NCI-H748 (cell line): ENCODE measurements at regions not wholly inside any gene's neighbourhood (a gene's known extent, or its start where the extent isn't known, plus 50 kb on each side); places are given as distances from the start of the nearest gene placed in this dataset.
"Not testable (repeated sequence)": the region's sequence is repeated elsewhere in the genome, so short reads cannot be mapped to it uniquely, and the experiment has no call there.

Experiments used
- DNase-seq: peaks from one replicate; lab custom pipeline; 2025; ENCODE audit not compliant: unreplicated experiment; lab: John Stamatoyannopoulos, UW

DNA sequence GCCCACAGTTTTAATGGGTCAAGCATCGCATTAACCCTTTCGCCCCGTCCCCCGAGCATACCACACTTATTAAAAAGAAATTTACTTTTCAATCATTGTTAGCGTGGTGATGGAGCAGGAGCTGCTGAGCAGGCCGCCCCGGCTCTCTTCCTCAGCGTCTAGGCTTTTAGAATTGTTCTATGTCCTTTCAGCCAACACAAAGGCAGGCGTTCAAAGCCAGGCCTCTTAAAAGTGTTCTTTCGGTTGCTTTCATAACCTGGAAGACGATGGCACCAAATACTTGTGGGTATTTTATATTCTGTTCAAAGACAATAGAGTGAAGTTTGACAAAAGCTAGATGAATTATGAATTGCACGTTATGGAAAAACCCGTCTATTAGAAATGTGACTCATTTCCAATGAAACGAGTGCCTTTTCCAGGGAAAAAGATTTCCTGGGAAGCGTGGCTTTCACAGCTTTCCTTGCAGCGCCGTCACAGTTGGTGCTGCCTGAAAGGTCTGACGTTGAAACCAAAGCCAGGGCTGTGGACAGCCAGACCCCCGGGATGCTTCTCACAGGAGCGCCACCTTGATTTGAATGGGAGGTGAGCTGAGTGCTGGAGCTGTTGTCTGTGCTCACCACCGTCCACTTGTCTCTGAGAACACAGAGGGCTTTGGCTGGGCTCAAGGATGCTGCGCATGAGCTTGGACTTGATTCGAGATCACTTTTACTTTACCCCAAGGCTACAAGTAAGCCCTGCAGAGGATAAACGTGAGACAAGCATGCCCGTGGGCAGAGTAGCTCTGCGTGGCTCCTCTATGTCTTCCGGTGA is 78.8 kb downstream of the SOX1 start:
- no peak for DNase-seq

DNA sequence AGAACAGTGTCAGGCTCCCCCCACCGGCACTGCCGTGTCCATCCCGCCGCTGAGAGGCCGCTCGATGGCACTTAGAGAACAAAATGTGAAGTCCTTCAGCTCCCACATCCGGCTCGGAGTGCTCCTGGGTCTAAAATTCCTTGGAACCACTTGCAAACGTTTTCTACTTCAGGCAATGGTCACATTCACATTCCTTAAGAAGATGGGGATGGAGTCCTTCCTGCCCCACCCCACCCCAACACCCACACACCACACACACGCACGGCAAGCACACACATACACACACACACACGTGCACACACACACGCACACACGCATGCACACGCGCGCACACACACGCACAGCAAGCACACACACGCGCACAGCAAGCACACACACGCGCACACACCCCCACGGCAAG is 83.4 kb downstream of the SOX1 start:
- no peak for DNase-seq

DNA sequence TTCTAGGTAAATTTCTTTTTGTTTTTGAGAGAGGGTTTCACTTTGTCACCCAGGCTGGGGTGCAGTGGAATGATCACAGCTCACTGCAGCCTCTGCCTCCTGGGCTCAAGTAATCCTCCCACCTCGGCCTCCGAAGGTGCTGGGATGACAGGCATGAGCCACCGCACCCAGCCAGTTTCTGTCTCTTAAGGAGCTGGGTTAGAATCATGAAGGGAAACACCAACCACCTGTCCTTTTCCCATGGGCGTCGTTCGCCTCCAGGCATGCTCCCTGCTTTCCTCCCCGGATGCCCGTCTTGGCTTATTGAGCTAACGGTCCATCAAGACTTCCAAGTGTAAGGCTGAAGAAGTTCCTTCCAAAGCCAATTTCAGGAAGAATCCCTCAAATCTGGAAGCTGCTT is 85.9 kb downstream of the SOX1 start:
- no peak for DNase-seq

DNA sequence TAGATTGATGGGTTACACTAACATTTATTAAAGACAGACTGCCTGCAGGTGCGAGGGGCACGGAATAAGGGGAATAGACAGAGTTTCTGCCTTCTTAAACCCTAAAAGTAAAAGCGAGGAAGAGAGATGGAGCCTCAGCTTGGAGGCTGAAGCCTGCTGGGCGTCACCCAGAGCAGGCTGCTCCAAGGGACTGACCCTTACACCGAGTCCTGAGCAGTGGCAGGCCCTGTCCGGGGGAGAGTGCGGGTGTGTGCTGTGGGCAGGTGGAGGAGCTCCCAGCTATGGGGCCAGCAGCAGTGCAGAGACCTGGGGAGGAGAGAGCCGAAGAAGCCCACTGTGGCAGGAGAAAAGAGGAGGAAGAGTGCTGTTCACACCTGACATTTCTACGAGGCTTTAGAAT is 86.4 kb downstream of the SOX1 start:
- DNase-seq = no peak

DNA sequence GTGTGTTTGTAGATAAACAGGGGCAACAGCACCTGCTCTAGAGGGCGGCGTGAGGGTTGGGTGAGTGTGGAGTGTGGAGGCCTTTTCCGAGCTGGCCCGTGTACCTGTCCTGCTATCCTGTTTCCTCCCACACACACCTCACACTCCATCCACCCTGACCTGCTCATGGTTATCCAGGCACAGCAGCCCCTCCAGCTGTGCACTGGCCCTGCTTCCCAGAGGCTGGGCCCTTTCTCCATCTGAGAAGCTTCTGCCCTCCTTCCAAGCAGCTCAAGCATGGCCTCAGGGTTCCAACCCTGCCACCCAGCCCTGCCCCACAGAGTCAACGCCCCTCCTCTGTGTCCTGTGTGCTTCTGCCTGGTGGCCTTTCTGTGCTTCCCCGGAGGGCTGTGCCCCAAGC is 86.9 kb downstream of the SOX1 start:
- no peak for DNase-seq

DNA sequence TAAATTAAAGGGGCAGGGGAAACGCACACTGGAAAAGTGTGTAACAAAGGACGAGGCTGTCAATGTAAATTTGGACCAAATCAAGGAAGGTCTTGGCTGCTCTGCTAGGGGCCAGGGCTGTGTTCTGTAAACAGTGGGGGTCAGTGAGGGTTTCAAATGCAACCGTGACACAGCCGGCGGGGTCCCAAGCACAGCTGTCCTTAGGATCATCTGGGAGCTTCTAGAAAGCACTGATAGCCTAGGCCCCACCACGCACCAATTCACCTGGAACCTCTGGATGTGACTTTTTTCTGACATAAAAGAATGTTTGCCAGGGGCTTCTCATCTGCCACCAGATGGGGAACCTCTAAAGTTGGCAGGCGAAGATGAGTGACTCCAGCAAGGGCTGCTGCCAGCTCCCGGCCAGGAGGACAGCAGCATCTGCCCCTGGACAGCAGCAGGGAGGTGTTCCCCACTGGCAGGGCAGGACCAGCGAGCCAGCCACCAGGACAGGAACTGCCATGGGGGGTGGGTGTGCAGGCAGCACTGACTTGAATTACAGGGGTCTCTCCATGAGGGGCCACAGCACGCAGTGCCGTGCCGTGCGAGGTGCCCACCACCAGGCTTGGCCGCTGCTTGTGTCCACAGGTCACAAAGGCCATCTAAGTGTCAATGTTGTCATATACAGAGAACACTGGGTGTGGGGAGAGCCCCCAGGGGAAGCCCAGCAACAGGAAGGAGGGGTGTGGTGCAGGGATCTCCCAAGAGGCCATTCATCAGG is 87.5 kb downstream of the SOX1 start:
- no peak for DNase-seq

DNA sequence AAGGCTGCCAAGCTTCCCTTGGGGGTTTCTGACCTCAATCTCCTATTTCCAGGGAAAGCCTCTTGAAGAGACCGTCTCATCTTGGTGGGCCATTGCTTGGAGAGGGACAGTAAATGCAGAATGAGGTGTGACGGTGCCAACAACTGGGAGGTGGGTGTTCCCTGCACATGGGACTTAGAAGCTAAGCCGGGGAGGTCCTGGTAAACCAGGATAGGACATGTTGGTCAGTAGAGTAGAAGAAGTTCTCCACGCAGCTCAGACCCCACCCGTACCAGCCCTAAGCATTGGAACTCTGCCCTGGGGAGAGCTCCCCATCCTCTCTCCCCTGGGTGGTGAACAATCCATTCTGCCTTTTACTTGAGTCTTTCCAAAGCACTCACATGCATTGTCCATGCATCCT is 92.0 kb downstream of the SOX1 start:
- no peak for DNase-seq

DNA sequence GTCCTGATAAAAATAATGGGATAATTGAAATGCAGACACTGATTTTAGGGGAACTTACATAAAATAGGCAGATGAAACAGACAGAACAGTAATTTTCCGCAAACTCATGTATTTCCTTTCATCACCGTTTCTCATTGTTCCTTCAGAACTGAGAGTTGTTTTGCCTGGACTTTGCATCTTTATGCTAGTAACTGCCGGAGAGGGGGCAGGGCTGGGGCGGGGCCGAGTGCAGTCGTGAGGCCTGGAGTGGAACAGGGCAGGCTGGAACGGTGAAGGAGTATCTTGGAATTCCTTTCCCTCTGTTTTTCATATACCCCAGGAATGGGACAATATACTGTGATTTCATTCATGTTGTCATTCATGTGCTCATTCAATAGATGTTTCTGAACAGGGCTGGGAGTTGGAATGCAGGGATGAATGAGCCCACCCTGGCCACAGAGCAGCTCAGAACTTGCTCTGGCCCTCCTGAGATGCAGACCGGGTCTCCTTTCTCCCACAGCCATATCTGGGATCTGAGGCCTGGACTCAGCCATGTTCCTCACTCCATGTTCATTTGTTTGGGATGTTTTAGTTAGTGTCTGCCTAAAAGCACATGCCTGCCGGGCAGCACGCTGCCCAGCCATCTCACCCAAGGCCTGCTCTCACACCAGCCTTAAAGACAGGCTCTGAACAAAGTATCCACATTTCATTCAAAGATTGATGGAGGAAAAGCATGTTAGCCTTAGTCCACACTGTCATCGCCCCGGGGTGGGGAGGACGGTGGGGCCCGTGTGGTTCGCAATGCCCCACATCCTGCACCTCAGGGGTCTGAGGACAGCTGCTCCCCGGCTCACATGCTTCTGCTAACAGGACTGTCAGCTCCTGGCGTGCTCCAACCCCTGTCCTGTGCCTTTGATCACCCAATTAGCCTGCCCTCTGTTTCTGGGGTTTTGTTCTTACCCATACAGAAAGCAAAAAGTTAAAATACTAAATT is 92.9 kb downstream of the SOX1 start:
- no peak for DNase-seq

DNA sequence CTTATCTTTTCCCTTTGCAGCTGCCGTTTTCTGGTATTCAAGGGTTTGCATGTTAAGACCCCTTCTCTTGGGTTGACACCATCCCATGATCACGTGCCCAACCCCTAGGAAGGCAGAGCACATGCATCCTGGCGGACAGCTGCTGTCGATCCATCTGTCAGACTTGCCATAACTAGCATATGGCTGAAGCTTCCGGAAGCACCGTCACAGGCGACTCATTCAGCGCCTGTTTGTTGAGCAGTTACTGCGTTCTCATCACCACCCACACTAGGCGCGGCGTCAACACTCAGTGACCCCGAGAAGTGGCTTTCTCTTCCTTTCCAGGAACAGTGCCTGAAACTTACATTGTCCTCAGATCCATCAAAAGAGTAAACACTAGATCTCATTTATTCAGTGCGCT is 93.6 kb downstream of the SOX1 start:
- DNase-seq = peak; percentile 59

DNA sequence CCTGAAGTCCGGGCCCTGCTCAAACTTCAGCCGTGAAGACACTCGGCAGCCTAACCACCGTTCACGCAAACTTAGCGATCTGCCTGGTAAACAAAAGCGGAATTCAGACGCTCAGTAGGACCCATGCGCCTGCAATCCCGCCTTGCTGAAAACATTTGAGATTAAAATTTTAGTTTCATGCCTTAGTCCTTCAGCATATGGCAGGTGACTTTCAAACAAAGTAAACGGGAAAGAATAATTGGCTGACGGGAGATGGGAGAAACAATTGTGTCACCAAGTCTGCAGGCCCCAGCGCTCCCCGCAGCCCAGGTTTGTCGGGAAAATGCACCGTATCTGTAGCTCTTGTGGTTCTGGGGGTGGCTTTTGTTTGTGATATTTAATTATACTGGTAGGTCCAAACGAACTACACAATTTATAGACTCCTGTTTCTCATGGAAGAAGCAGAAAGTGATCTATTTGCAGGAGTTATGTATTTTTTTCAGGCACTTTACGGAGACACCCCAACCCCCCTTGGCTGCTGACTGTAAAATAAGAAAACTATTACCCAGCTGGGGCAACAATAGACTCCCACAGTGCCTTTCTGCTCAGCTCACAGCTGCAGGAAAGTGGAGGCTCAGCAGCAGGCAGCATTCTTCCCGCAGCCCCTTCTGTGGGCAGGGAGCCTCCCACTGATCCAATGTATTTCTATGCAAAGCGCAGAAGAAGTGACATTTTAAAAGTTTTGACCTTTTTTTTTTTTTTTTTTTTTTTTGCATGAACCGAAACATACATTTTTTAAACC is 94.8 kb downstream of the SOX1 start:
- DNase-seq = peak; percentile 54

DNA sequence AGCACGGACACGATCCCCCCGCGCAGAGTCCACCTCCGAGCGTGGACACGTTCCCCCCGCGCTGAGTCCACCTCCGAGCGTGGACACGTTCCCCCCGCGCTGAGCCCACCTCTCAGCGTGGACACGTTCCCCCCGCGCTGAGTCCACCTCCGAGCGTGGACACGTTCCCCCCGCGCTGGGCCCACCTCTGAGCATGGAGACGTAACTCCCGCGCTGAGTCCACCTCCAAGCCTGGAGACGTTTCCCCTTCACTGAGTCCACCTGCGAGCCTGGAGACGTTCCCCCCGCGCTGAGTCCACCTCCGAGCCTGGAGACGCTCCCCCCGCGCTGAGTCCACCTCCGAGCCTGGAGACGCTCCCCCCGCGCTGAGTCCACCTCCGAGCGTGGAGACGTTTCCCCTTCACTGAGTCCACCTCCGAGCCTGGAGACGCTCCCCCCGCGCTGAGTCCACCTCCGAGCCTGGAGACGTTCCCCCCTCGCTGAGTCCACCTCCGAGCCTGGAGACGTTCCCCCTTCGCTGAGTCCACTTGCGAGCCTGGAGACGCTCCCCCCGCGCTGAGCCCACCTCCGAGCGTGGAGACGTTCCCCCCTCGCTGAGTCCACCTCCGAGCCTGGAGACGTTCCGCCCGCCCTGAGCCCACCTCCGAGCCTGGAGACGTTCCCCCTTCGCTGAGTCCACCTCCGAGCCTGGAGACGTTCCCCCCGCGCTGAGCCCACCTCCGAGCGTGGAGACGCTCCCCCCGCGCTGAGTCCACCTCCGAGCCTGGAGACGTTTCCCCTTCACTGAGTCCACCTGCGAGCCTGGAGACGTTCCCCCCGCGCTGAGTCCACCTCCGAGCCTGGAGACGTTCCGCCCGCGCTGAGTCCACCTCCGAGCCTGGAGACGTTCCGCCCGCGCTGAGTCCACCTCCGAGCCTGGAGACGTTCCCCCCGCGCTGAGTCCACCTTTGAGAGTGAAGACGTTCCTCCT is 97.0 kb downstream of the SOX1 start:
- not testable (repeated sequence) for DNase-seq

DNA sequence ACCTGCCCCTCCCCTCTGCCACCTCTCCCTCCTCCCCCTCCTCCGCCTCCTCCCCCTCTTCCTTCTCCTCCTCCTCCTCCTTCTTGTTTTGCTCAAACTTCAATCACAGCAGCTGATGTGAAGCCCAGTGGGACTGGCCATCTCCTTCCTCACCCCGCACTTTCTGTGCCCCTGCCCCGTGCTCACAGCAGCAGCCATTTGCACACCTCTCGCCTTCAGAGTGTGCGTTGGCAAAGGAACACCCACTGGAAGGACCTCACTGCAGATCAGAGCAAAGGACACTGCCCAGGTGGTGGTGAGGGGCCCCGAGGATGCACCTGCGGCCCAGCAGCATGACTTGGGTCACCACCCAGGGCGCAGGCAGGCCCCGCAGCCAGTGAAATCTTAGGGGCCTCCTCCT is 98.8 kb downstream of the SOX1 start:
- DNase-seq = no peak

DNA sequence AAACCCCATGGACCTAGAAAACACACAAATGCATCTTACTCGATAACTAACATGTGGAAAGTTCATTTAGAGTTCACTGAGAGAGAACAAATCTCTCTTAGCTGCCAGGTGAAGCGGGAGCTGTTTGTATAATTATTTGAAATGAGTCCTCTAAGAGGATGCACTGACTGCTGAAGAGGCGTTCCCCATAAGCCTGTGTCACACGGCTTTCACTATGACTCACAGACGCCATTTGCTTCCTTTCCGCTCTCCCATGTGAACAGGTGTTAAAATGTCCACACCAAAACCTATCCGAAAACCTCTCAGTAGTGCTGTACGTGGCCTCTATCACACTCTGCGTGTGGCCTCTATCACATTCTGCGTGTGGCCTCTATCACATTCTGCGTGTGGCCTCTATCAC is 101.8 kb downstream of the SOX1 start:
- DNase-seq = no peak

DNA sequence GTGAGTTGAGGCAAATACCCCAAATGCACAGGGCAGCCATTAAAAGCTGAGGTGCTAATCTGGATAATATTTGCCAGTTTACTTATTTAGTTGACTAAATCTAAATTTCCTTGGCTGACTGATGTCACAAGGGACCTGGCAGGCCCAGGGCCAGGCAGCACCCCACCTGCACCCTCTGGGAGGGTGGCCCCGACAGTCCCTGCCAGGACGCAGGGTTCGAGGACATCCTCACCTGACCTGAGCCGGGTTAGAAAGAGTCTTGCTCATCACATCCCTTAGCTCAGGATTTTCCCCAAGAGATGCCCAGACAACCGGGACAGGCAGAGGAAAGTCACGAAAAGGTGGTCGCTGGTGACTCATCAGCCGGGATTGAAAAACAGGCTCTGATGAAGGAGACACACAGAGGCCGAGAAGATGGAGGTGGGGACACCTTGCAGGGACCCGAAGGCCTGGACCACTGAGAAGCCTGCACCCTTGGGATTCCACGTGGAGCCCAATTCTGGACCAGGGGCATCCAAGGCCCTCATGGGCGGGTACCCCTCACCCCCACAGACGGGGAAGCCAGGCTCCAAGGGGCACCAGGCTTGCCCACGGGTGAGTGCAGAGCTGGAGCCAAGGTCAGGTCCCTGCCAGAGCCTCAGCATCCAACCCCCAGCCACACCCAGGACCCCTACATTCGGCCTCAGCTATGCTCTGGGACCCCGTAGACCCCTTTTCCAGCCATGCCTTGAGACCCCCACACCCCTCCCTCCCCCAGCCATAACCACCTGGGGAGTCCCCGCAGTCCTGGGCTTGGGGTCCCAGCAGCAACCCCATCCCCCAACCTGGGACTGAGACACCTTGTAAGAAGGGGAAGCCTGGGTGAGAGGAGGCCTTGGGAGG is 103.2 kb downstream of the SOX1 start:
- no peak for DNase-seq

DNA sequence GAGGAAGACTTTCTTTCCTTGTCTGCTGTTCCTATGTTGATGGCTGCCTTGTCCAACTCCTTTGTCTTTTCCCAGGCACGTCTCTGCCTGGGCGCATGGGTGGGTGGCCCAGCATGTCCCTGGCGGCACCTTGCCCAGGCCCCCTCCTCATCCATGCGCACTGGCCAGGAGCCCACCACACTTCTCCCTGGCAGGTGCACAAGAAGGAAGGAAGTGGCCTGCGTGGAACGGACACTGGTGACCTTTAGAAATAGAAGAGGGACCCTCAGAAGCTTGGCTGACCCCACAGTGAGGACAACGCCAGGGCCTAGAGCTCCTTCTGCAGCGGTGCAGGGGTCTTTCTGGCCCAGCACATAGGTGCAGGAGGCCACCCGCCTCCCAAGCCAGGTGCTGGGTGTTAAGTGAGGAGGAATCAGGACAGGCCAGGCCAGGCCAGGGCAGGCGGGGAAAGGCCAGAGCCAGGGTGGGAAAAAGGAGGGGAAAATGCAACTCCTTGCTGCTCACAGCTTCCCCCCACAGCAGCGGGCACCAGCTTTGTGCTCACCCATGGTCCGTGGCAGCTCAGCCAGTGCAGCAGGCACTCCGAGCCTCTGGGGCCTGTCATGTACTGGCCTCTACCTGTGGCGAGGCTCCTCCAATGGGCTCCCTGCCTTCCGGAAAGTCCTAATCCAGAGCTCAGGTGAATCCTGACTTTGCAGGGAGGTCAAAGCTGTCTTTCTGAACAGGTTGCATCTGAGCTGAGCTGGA is 104.0 kb downstream of the SOX1 start:
- DNase-seq = no peak

DNA sequence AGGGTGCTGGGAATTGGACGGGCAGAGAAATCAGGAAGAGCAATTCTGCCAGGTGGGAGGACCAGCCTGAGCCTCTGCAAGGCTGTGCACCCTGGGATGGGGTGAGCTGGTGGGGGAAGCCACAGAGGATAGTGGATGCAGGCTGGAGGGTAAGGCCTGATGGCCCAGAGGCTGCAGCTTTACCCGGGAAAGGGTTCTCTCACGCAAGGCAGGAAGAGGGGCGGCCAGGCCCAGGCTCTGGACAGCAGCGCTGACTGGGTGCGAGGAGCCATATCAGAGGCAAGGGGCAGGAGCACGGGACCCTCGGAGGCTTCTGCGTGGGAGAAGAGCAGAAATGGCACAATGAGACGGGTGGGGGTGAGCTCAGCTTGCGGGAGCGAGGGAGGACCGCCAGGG is 104.6 kb downstream of the SOX1 start:
- no peak for DNase-seq

DNA sequence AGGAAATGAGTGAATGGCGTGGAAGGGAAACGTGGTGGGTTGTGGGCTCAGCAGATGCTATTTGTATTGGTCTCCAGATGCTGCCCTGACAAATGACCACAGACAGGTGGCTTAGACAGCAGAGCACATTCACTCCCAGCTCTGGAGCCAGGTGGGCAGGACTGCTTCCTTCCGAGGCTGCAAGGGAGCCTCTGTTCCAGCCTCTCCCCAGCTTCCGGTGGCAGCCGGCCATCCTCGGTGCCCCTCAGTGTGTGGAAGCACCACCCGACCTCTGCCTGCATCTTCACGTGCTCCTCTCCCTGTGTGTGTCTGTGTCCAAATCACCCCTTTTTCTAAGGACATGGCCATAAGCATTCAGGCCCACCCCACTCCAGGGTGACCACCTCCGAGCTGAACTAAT is 105.1 kb downstream of the SOX1 start:
- DNase-seq = no peak
